SK-N-MC (cell line): ENCODE measurements at regions not wholly inside any gene's neighbourhood (a gene's known extent, or its start where the extent isn't known, plus 50 kb on each side); places are given as distances from the start of the nearest gene placed in this dataset.

ENCODE experiments used
- EZH2 ChIP-seq: fragments of 200-600 bp; sonication (generic); IDR thresholded peaks from one replicate; pipeline ENCODE4 v1.6.1; 2017; ENCODE audit warnings: antibody characterized with exemption
- POLR2AphosphoS5 ChIP-seq: IDR thresholded peaks from 2 replicates; pipeline ENCODE4 v1.6.1; 2012; ENCODE audit warnings: mild to moderate bottlenecking, low read depth, low read length, borderline replicate concordance

DNA sequence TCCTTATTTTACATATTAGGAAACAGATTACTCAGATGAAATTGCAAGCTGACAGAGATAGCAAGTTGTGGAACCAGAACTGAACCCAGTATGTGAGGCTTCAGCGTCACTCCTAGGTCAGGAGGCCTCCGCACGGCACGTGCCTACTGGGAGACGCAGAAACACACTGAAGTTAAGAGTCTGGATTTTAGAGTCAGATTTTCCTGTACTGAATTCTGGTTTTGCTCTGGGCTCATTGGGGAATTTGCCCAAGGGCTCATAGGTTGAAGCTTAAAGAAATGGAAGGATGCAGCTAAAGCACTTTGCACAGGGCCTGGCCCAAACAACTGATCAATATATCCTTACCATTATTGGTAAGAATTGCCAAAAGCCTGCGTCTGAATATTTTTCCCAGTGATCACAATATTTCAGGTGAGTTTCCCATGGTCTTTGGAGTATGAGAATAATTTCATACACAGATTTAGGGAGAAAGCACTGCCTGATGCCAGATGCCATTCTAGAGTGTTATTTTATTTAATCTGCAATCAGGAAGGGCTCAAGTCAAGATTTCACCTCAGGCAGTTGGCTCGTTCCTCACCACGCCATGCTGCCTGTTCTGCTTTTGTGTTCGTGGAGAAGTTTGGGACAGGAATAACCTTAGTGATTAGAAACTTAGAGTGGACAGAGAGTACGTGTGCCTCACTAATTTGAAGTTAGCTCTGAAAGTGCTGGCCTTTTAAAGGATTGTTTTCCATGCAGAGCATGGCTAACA is 331.9 kb downstream of the MYCN start:
- no peak for TF ChIP-seq EZH2
- no peak for TF ChIP-seq POLR2AphosphoS5
